ENCODE measurements at regions not wholly inside any gene's neighbourhood (a gene's known extent, or its start where the extent isn't known, plus 50 kb on each side); places are given as distances from the start of the nearest gene placed in this dataset.

GRCh38 chr9:88692827-88693226, 157.8 kb downstream of the NXNL2 start:
- no peak for DNase-seq (ENCODE audit: low read depth in 2 of 2)

GRCh38 chr9:88694625-88695024, 159.6 kb downstream of the NXNL2 start:
- DNase-seq (ENCODE audit: low read depth in 2 of 2) = no peak

- no peak for DNase-seq (ENCODE audit: low read depth in 2 of 2)
These were observed 161.5 kb downstream of the NXNL2 start for GRCh38 chr9:88696501-88696900.

GRCh38 chr9:88697764-88698432, 162.9 kb downstream of the NXNL2 start:
- no peak for DNase-seq (ENCODE audit: low read depth in 2 of 2)

GRCh38 chr9:88702985-88703384, 168.0 kb downstream of the NXNL2 start:
- DNase-seq (ENCODE audit: low read depth in 2 of 2) = no peak

- DNase-seq (ENCODE audit: low read depth in 2 of 2) = no peak
These were observed 171.5 kb downstream of the NXNL2 start for GRCh38 chr9:88706193-88707113.

- DNase-seq (ENCODE audit: low read depth in 2 of 2) = no peak
These were observed 175.5 kb downstream of the NXNL2 start for GRCh38 chr9:88710449-88710848.

- DNase-seq (ENCODE audit: low read depth in 2 of 2) = no peak
These were observed 176.7 kb downstream of the NXNL2 start for GRCh38 chr9:88711719-88712118.

- no peak for DNase-seq (ENCODE audit: low read depth in 2 of 2)
These were observed 177.5 kb downstream of the NXNL2 start for GRCh38 chr9:88712484-88712883.

GRCh38 chr9:88713010-88713409, 178.0 kb downstream of the NXNL2 start:
- DNase-seq (ENCODE audit: low read depth in 2 of 2) = no peak

- DNase-seq (ENCODE audit: low read depth in 2 of 2) = no peak
These were observed 181.8 kb downstream of the NXNL2 start for GRCh38 chr9:88716596-88717290.

- DNase-seq (ENCODE audit: low read depth in 2 of 2) = no peak
These were observed 186.0 kb downstream of the NXNL2 start for GRCh38 chr9:88721025-88721424.

- no peak for DNase-seq (ENCODE audit: low read depth in 2 of 2)
These were observed 186.7 kb downstream of the NXNL2 start for GRCh38 chr9:88721495-88722279.

- DNase-seq (ENCODE audit: low read depth in 2 of 2) = no peak
These were observed 187.8 kb downstream of the NXNL2 start for GRCh38 chr9:88722753-88723152.

GRCh38 chr9:88723751-88724150, 188.8 kb downstream of the NXNL2 start:
- DNase-seq (ENCODE audit: low read depth in 2 of 2) = no peak

- DNase-seq (ENCODE audit: low read depth in 2 of 2) = no peak
These were observed 189.4 kb downstream of the NXNL2 start for GRCh38 chr9:88724331-88724730.

GRCh38 chr9:88725300-88726019, 190.5 kb downstream of the NXNL2 start:
- no peak for DNase-seq (ENCODE audit: low read depth in 2 of 2)

GRCh38 chr9:88726803-88727202, 191.8 kb downstream of the NXNL2 start:
- no peak for DNase-seq (ENCODE audit: low read depth in 2 of 2)

- DNase-seq (ENCODE audit: low read depth in 2 of 2) = no peak
These were observed 195.8 kb downstream of the NXNL2 start for GRCh38 chr9:88730780-88731179.

- DNase-seq (ENCODE audit: low read depth in 2 of 2) = no peak
These were observed 197.2 kb downstream of the NXNL2 start for GRCh38 chr9:88732128-88732527.

Measured in stimulated activated CD4-positive, alpha-beta T cell treated with anti-CD3 and anti-CD28 coated beads, Interleukin-15, amount 100 ng/mL, for 48 hours (primary cell).